ENCODE measurements at regions not wholly inside any gene's neighbourhood (a gene's known extent, or its start where the extent isn't known, plus 50 kb on each side); places are given as distances from the start of the nearest gene placed in this dataset.

- TF ChIP-seq EZH2phosphoT487 (conservative IDR thresholded peaks at IDR 0.05; ENCODE audit: low read length) (no peak), CTCF (IDR thresholded peaks at IDR 0.05; ENCODE audit: insufficient read depth, low read length, poor library complexity, severe bottlenecking) (peak; percentile 77)
These were observed 175.1 kb downstream of the SEPTIN7 start for GRCh38 chr7:35975851-35976454.

Data from SU-DHL-6 (cell line).